K562 (cell line): ENCODE measurements at regions not wholly inside any gene's neighbourhood (a gene's known extent, or its start where the extent isn't known, plus 50 kb on each side); places are given as distances from the start of the nearest gene placed in this dataset.

Source experiments
- ATAC-seq: fragments of 200-7000 bp; cut with Tn5 transposase; 3 replicates; pipeline ENCODE4 v1.9.1; 2020; ENCODE audit warnings: moderate library complexity
- BruUV-seq: library from RNA; stranded (reverse); fragments of 400-500 nt; replicated peaks from 2 replicates; lab custom pipeline; 2021; lab: Mats Ljungman, UMichigan
- CTCF ChIA-PET: fragments of 300-600 bp; formaldehyde crosslinking; extraction: SDS; loops from one replicate; lab custom pipeline; 2021; ENCODE audit warnings: low intra/inter-chr PET ratio; lab: Yijun Ruan, JAX
- POLR2A ChIA-PET: fragments of 300-600, 350-650 bp; sonication (Branson Sonifier 250); formaldehyde crosslinking; extraction: SDS; loops from one replicate; lab custom pipeline; 2021; ENCODE audit warnings: antibody characterized with exemption, inconsistent platforms; lab: Yijun Ruan, JAX
- DNase-seq, 4 experiments: peaks; one replicate each; pipeline versions ENCODE4 v3.0.0 to v3.0.0-alpha.2; 2011 to 2018; ENCODE audit warnings: low spot score in 3 of 4, mixed read lengths in 3 of 4; ENCODE audit errors: extremely low read depth in 1 of 4
- FAIRE-seq: peaks from 2 replicates; lab custom pipeline; 2011; peaks lifted over from hg19 to GRCh38; lab: Jason Lieb, UNC
- H2AFZ ChIP-seq: 2 replicates; pipeline ENCODE4 v1.6.0; 2011; ENCODE audit warnings: low read depth, low read length, control low read depth, inconsistent platforms
- H3K27ac ChIP-seq: fragments of 200-600 bp; 3 replicates; pipeline ENCODE4 v1.8.0; 2011; ENCODE audit warnings: low read depth, mild to moderate bottlenecking, control low read depth, inconsistent platforms, low read length, moderate library complexity, mixed read lengths; ENCODE audit errors: extremely low read depth
- H3K27me3 ChIP-seq, 2 experiments: fragments of 300-600 bp in 1 of 2; 2 replicates in 1 of 2; 3 replicates in 1 of 2; pipeline versions ENCODE4 v1.6.0 to v1.8.0; 2011; ENCODE audit warnings: inconsistent platforms in 2 of 2, low read length in 2 of 2, mild to moderate bottlenecking in 1 of 2, mixed read lengths in 1 of 2, moderate library complexity in 1 of 2; ENCODE audit not compliant: control insufficient read depth in 2 of 2, insufficient read depth in 2 of 2
- H3K36me3 ChIP-seq: fragments of 300-600 bp; 3 replicates; pipeline ENCODE4 v1.8.0; 2011; ENCODE audit warnings: mild to moderate bottlenecking, low read length, inconsistent platforms; ENCODE audit not compliant: control insufficient read depth, insufficient read depth
- H3K4me1 ChIP-seq, 2 experiments: fragments of 200-600 bp in 1 of 2; replicated peaks in 1 of 2; 2 replicates in 1 of 2; 3 replicates in 1 of 2; pipeline versions ENCODE4 v1.5.1 to v1.8.0; 2011; ENCODE audit warnings: inconsistent platforms in 2 of 2, low read length in 2 of 2, mild to moderate bottlenecking in 1 of 2, mixed read lengths in 1 of 2, moderate library complexity in 1 of 2; ENCODE audit not compliant: control insufficient read depth in 2 of 2, insufficient read depth in 2 of 2
- H3K4me2 ChIP-seq: 2 replicates; pipeline ENCODE4 v1.6.1; 2011; ENCODE audit warnings: low read length, control low read depth, inconsistent platforms, mixed read lengths; ENCODE audit not compliant: insufficient read depth
- H3K4me3 ChIP-seq: fragments of 200-600 bp; sonication (generic), shearing (Covaris generic); 2 replicates; pipeline ENCODE4 v1.5.1; 2016; ENCODE audit warnings: control low read depth, inconsistent platforms
- H3K79me2 ChIP-seq: fragments of 200-600 bp; 3 replicates; pipeline ENCODE4 v1.8.0; 2011; ENCODE audit warnings: low read length, inconsistent platforms; ENCODE audit not compliant: control insufficient read depth, insufficient read depth
- H3K9ac ChIP-seq, 2 experiments: 2 replicates each; pipeline versions ENCODE4 v1.6.0 to v1.6.1; 2011; ENCODE audit warnings: low read depth in 2 of 2, low read length in 2 of 2, control low read depth in 1 of 2, inconsistent platforms in 1 of 2, mild to moderate bottlenecking in 1 of 2, mixed read lengths in 1 of 2; ENCODE audit not compliant: insufficient read depth in 1 of 2
- H3K9me1 ChIP-seq: one replicate; pipeline ENCODE4 v1.6.0; 2011; ENCODE audit warnings: inconsistent platforms, mild to moderate bottlenecking, low read length, moderate library complexity; ENCODE audit not compliant: control insufficient read depth, insufficient read depth
- H3K9me3 ChIP-seq: replicated peaks from 2 replicates; pipeline ENCODE4 v1.5.1; 2011; ENCODE audit warnings: low read depth, low read length, inconsistent platforms; ENCODE audit not compliant: control insufficient read depth, insufficient read depth
- H4K20me1 ChIP-seq: replicated peaks from 2 replicates; pipeline ENCODE4 v1.6.1; 2011; ENCODE audit warnings: low read length, inconsistent platforms, mixed read lengths; ENCODE audit not compliant: control insufficient read depth, insufficient read depth
- ARNT ChIP-seq, 2 experiments: fragments of 450-650 bp; IDR thresholded peaks; 2 replicates each; pipeline ENCODE4 v1.6.1; 2016; ENCODE audit warnings: mild to moderate bottlenecking in 1 of 2
- ATF7 ChIP-seq: fragments of 450-650 bp; IDR thresholded peaks from 2 replicates; pipeline ENCODE4 v1.7.1; 2014; ENCODE audit warnings: mild to moderate bottlenecking, moderate library complexity
- C11orf30 ChIP-seq: fragments of 450-650 bp; IDR thresholded peaks from 2 replicates; pipeline ENCODE4 v1.6.1; 2016; ENCODE audit warnings: low read depth, mild to moderate bottlenecking
- CSDE1 ChIP-seq, 2 experiments: fragments of 450-650 bp; IDR thresholded peaks; 2 replicates each; pipeline ENCODE4 v1.6.1; 2016; ENCODE audit warnings: mild to moderate bottlenecking in 1 of 2
- HDAC2 ChIP-seq: fragments of 450-650 bp; IDR thresholded peaks from 2 replicates; pipeline ENCODE4 v1.6.1; 2016; ENCODE audit warnings: mild to moderate bottlenecking
- HDAC3 ChIP-seq: fragments of 450-650 bp; IDR thresholded peaks from 2 replicates; pipeline ENCODE4 v1.6.1; 2018; ENCODE audit warnings: borderline replicate concordance, mild to moderate bottlenecking, moderate library complexity; ENCODE audit not compliant: partially characterized antibody
- HOXB6 ChIP-seq: fragments of 250-450 bp; sonication (Bioruptor Pico); IDR thresholded peaks from 2 replicates; pipeline ENCODE4 v1.5.1; 2022; ENCODE audit warnings: mild to moderate bottlenecking, borderline replicate concordance
- MXI1 ChIP-seq: IDR thresholded peaks from 2 replicates; pipeline ENCODE4 v1.6.1; 2011; ENCODE audit warnings: low read depth, mild to moderate bottlenecking, improper control_type of control experiment, low read length
- PHTF2 ChIP-seq: fragments of 250-450 bp; sonication (Bioruptor Pico); IDR thresholded peaks from 2 replicates; pipeline ENCODE4 v1.5.0; 2021; ENCODE audit warnings: mild to moderate bottlenecking
- RBM17 ChIP-seq: fragments of 200-400 bp; formaldehyde crosslinking; IDR thresholded peaks from 2 replicates; pipeline ENCODE4 v1.6.1; 2017; ENCODE audit warnings: low read depth, mild to moderate bottlenecking, low read length, borderline replicate concordance
- SNAPC5 ChIP-seq: fragments of 250-450 bp; sonication (Bioruptor Pico); IDR thresholded peaks from 2 replicates; pipeline ENCODE4 v1.8.0; 2021; ENCODE audit warnings: moderate library complexity, mild to moderate bottlenecking, inconsistent platforms
- SP2 ChIP-seq: IDR thresholded peaks from 2 replicates; pipeline ENCODE4 v1.6.1; 2011; ENCODE audit warnings: mild to moderate bottlenecking, low read depth, low read length, moderate library complexity; ENCODE audit not compliant: poor library complexity, severe bottlenecking; ENCODE audit errors: extremely low read depth
- TSC22D4 ChIP-seq: fragments of 450-650 bp; IDR thresholded peaks from 2 replicates; pipeline ENCODE4 v1.6.1; 2016; ENCODE audit warnings: missing genetic modification characterization, missing biosample characterization, control low read depth
- USF2 ChIP-seq: sonication (generic); formaldehyde crosslinking; IDR thresholded peaks from 2 replicates; pipeline ENCODE4 v1.5.0; 2020; ENCODE audit warnings: missing genetic modification reagents
- ZNF24 ChIP-seq: fragments of 450-650 bp; IDR thresholded peaks from 2 replicates; pipeline ENCODE4 v1.6.1; 2016
- ZNF79 ChIP-seq: fragments of 250-450 bp; sonication (Bioruptor Pico); IDR thresholded peaks from 2 replicates; pipeline ENCODE4 v1.4.0; 2020; ENCODE audit warnings: low read depth, mild to moderate bottlenecking, moderate library complexity
- WGBS: fragments of 100-300 bp; shearing (Covaris generic); methylation state at CpG from one replicate; pipeline ENCODE4 v1.1.6; 2016; ENCODE audit warnings: low coverage, mixed read lengths; ENCODE audit not compliant: insufficient coverage; ENCODE audit errors: missing lambda C conversion rate; 5-methylcytosine and 5-hydroxymethylcytosine counted together
- in situ Hi-C: fragments of 300-500 bp; cut with MboI; formaldehyde crosslinking; loops from 4 replicates; pipeline ENCODE4 v1.15.0; 2018; ENCODE audit warnings: inconsistent platforms, mixed read lengths
- intact Hi-C: fragments of 100-400 bp; cut with micrococcal nuclease; formaldehyde crosslinking; loops from 2 replicates; pipeline ENCODE4 v1.14.2; 2022
- TF ChIP-seq, protein P1 (sequence below), 2 experiments: fragments of 450-650 bp; conservative IDR thresholded peaks; 2 replicates each; pipeline ENCODE4 v1.6.1; 2017; ENCODE audit warnings: mild to moderate bottlenecking in 2 of 2, moderate library complexity in 2 of 2
- TF ChIP-seq, protein P2 (sequence below), 2 experiments: fragments of 450-650 bp in 1 of 2; sonication (generic) in 1 of 2; formaldehyde crosslinking; conservative IDR thresholded peaks; 2 replicates each; pipeline versions ENCODE4 v1.4.0 to v1.8.1; 2020 to 2022; ENCODE audit warnings: mild to moderate bottlenecking in 1 of 2, missing genetic modification reagents in 1 of 2

GRCh38 chr6:82015526-82015925 is 232.0 kb downstream of the IBTK start (continued):
- TF ChIP-seq USF2 (CRISPR knock-in tag) (no peak), ZNF24 (no peak), HDAC2 (no peak)
- TF ChIP-seq, protein P1, sequence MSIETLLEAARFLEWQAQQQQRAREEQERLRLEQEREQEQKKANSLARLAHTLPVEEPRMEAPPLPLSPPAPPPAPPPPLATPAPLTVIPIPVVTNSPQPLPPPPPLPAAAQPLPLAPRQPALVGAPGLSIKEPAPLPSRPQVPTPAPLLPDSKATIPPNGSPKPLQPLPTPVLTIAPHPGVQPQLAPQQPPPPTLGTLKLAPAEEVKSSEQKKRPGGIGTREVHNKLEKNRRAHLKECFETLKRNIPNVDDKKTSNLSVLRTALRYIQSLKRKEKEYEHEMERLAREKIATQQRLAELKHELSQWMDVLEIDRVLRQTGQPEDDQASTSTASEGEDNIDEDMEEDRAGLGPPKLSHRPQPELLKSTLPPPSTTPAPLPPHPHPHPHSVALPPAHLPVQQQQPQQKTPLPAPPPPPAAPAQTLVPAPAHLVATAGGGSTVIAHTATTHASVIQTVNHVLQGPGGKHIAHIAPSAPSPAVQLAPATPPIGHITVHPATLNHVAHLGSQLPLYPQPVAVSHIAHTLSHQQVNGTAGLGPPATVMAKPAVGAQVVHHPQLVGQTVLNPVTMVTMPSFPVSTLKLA (conservative IDR thresholded peaks at IDR 0.05), result no peak
- TF ChIP-seq, protein P2, sequence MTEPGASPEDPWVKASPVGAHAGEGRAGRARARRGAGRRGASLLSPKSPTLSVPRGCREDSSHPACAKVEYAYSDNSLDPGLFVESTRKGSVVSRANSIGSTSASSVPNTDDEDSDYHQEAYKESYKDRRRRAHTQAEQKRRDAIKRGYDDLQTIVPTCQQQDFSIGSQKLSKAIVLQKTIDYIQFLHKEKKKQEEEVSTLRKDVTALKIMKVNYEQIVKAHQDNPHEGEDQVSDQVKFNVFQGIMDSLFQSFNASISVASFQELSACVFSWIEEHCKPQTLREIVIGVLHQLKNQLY (CRISPR knock-in tag; conservative IDR thresholded peaks at IDR 0.05), result no peak

GRCh38 chr6:82015043-82015442 is 232.5 kb downstream of the IBTK start:
- no peak for TF ChIP-seq HDAC3
- TF ChIP-seq C11orf30, result no peak
- no peak for TF ChIP-seq ATF7
- no peak for TF ChIP-seq SP2
- TF ChIP-seq CSDE1 (IDR thresholded peaks at IDR 0.05), result no peak
- TF ChIP-seq MXI1, result no peak
- TF ChIP-seq ARNT (IDR thresholded peaks at IDR 0.05), result no peak
- TF ChIP-seq SNAPC5 (CRISPR knock-in tag), result no peak
- no peak for TF ChIP-seq TSC22D4 (tag)
- TF ChIP-seq ZNF79 (CRISPR knock-in tag), result no peak
- no peak for TF ChIP-seq RBM17
- no peak for TF ChIP-seq HOXB6 (CRISPR knock-in tag)
- TF ChIP-seq PHTF2 (CRISPR knock-in tag), result no peak
- H3K27me3 ChIP-seq, result no peaks in the 10 kb centered on the region
- no peaks in the 10 kb centered on the region for H3K9me3 ChIP-seq
- FAIRE-seq, result no peak
- no peak for ATAC-seq
- H3K4me1 ChIP-seq, result no peaks in the 10 kb centered on the region
- in situ Hi-C loops (no loop called here), intact Hi-C loops (no loop called here)
- DNase-seq, result no peak
- whole genome bisulfite sequencing, result 0% methylated on average over 2 of the region's 2 CpGs
- no peaks in the 10 kb centered on the region for H3K79me2 ChIP-seq
- no TSS peak for BruUV-seq
- H3K9ac ChIP-seq, result no peak overlapping the region
- H3K9me1 ChIP-seq, result no peaks in the 10 kb centered on the region
- H4K20me1 ChIP-seq, result no peaks in the 10 kb centered on the region
- no peak overlapping the region for H3K4me2 ChIP-seq
- no peak overlapping the region for H3K27ac ChIP-seq
- no peak overlapping the region for H2AFZ ChIP-seq
- no peak overlapping the region for H3K4me3 ChIP-seq
- POLR2A ChIA-PET, result no interaction called here
- H3K36me3 ChIP-seq, result no peaks in the 10 kb centered on the region
- CTCF ChIA-PET, result no interaction called here
